GM18502 (cell line): ENCODE measurements at regions not wholly inside any gene's neighbourhood (a gene's known extent, or its start where the extent isn't known, plus 50 kb on each side); places are given as distances from the start of the nearest gene placed in this dataset.
"Not testable (repeated sequence)": the region's sequence is repeated elsewhere in the genome, so short reads cannot be mapped to it uniquely, and the experiment has no call there.

ENCODE experiments used
- ATAC-seq: cut with Tn5 transposase; IDR thresholded peaks from one replicate; pipeline ENCODE4 v1.9.1; 2021; ENCODE audit warnings: mild to moderate bottlenecking; ENCODE audit not compliant: unreplicated experiment, poor library complexity

DNA sequence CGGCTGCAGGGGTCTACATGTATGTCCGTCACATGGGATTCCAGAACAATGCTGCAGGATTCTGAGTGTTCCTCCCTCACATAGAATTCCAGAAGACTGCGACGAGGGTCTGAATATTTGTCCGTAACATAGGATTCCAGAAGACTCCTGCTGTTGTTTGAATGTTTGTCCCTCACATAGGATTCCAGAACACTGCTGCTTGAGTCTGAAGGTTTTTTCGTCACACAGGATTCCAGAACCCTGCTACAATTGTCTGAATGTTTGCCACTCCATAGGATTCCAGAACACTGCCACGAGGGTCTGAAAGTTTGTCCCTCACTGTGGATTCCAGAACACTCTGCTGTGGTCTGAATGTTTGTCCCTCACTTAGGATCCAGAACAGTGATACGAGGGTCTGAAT is 217.5 kb downstream of the FOXD4L6 start:
- ATAC-seq: not testable (repeated sequence)

GRCh38 chr9:40909821-40910220 is 218.7 kb downstream of the FOXD4L6 start:
- ATAC-seq: no peak

DNA sequence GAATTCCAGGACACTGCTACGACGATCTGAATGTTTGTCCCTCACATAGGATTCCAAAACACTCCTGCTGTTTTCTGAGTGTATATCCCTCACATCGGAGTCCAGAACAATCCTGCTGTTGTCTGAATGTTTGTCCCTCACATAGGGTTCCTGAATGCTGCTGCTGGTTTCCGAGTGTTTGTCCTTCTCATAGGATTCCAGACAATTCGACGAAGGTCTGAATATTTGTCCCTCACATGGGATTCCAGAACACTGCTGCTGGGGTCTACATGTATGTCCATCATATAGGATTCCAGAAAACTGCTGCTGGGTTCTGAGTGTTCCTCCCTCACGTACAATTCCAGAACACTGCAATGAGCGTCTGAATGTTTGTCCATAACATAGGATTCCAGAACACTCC is 219.4 kb downstream of the FOXD4L6 start:
- ATAC-seq: not testable (repeated sequence)

- no peak for ATAC-seq
Measured at GRCh38 chr9:40907657-40908624, 220.5 kb downstream of the FOXD4L6 start.

DNA sequence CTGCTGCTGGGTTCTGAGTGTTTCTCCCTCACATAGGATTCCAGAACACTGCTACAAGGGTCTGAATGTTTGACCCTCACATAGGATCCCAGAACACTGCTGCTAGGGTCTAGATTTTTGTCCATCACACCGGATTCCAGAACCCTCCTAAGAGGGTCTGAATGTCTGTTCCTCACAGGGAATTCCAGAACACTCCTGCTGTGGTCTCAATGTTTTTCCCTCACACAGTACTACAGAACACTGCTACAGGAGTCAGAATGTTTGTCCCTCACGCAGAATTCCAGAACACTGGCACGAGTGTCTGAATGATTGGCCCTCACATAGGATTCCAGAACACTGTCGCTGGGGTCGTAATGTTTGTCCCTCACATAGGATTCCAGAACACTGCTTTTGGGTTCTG is 221.6 kb downstream of the FOXD4L6 start:
- not testable (repeated sequence) for ATAC-seq

DNA sequence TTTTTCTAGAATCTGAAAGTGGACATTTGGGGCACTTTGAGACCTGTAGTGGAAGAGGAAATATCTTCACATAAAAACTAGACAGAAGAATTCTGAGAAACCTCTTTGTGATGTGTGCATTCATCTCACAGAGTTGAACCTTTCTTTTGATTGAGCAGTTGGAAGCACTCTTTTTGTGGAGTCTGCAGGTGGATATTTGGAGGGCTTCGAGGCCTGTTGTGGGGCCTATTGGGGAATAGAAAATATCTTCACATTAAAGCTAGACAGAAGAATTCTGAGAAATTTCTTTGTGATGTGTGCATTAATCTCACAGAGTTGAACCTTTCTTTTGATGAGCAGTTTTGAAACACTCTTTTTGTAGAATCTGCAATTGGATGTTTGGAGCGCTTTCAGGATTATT is 236.2 kb downstream of the FOXD4L6 start:
- not testable (repeated sequence) for ATAC-seq

DNA sequence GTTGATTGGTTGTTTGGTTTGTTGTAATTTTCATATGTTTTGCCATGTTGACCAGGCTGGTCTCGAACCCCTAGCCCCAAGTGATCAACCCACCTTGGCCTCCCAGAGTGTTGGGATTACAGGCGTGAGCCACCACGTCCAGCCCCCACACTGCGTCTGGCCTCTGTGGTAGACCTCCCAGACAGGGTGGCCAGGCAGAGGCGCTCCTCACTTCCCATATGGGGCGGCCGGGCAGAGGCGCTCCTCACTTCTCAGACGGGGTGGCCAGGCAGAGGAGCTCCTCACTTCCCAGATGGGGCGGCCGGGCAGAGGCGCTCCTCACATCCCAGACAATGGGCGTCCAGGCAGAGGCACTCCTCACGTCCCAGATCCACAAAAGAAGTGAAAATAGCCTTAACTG is 242.6 kb downstream of the FOXD4L6 start:
- ATAC-seq: not testable (repeated sequence)

GRCh38 chr9:40884902-40885490 is 243.5 kb downstream of the FOXD4L6 start:
- ATAC-seq: not testable (repeated sequence)

DNA sequence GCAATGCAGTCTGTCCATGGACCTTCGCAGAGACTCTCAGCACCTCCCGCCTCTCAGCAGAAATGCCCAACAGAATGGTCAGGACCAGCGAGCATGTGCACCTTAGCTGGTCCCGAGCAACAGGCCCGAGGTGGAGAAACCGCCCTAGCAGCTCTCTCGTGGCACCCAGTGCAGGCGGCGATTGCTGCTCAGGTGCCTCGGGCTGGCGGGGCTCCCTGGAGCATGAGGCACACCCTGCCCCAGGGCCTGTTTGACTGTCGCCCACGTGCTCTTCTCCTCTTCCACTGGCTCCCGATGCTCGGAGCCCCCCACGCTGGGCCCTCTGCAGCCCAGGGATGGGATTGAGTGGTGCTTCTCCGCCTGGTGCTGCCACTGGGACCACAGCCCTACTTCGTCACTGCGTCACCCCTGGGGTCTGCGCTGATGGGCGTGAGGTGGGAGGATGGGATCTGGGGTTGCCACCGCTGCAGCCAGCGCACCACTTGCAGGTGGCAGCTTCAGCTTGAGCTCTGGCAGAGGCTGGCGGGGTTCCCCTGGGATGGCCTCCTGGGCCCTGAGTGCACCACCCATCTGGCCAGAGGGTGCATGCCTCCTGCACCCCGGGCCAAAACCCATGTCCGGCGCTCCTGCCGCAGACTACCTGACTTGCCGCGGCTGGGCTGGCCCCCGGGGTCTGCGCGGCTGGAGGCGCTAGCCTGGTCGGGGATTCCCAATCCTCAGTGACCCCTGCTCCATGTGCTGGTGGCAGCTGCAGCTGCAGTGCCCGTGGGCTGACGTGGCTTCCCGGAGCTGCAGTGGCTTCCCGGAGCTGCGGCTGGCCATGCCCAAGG is 244.2 kb downstream of the FOXD4L6 start:
- ATAC-seq: no peak

DNA sequence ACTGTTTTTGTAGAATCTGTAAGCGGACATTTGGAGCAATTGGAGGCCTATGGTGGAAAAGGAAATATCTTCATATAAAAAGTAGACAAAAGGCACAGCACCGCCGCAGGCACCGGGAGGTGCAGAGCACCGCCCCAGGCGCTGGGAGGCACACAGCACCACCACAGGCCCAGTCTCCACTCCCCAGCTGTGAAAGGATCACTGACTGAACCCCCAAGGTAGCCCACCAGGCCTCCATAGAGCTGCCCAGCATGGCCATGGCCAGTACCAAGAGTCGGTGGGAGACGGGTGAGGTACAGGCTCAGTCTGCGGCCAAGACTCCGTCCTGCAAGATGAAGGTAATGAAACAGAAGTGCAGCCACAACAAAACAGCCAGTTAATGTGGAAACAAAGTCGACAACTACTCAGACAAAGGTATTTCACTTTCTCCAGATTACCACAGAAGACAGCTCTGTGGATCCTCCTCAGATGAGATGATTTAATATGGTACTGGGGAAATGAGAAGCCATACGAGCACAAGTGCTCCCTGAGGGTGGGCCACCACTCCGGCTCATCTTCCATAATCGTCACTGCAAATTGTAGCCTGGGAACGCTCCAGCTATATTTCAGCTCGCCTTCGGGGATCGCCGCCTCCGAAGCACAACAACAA is 244.9 kb downstream of the FOXD4L6 start:
- not testable (repeated sequence) for ATAC-seq

DNA sequence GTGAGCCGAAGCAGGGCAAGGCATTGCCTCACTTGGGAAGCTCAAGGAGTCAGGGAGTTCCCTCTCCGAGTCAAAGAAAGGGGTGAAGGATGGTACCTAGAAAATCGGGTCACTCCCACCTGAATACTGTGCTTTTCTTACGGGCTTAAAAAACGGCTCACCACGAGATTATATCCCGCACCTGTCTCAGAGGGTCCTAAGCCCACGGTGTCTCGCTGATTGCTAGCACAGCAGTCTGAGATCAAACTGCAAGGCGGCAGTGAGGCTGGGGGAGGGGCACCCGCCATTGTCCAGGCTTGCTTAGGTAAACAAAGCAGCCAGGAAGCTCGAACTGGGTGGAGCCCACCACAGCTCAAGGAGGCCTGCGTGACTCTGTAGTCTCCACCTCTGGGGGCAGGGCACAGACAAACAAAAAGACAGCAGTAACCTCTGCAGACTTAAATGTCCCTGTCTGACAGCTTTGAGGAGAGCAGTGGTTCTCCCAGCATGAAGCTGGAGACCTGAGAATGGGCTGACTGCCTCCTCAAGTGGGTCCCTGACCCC is 254.7 kb downstream of the FOXD4L6 start:
- ATAC-seq: not testable (repeated sequence)

DNA sequence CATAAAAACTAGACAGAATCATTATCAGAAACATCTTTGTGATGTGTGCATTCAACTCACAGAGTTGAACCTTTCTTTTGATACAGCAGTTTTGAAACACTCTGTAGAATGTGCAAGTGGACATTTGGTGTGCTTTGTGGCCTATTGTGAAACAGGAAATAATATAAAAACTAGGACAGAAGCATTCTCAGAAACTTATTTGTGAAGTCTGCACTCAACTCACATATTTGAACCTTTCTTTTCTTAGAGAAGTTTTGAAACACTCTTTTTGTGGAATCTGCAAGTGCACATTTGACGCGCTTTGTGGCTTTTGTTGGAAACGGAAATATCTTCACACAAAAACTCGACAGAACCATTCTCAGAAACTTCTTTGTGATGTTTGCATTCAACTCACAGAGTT is 260.0 kb downstream of the FOXD4L6 start:
- not testable (repeated sequence) for ATAC-seq
